ENCODE measurements at regions not wholly inside any gene's neighbourhood (a gene's known extent, or its start where the extent isn't known, plus 50 kb on each side); places are given as distances from the start of the nearest gene placed in this dataset.

GRCh38 chr4:123916821-123917220 lies 520.2 kb downstream of the SPRY1 start:
- Mint-ChIP-seq H3K9me3 (no peaks in the 10 kb centered on the region), H3K4me1 (no peaks in the 10 kb centered on the region), H3K27me3 (no peaks in the 10 kb centered on the region), H3K4me3 (no peak overlapping the region), H3K36me3 (no peaks in the 10 kb centered on the region), H3K27ac (no peak overlapping the region)
- DNase-seq, result no peak

- Mint-ChIP-seq H3K27ac (no peak overlapping the region), H3K4me3 (no peak overlapping the region), H3K4me1 (no peaks in the 10 kb centered on the region), H3K36me3 (no peaks in the 10 kb centered on the region), H3K27me3 (no peaks in the 10 kb centered on the region), H3K9me3 (no peaks in the 10 kb centered on the region)
- DNase-seq, result no peak
Measured at GRCh38 chr4:123919576-123920098, 523.0 kb downstream of the SPRY1 start.

GRCh38 chr4:123921339-123921738 lies 524.7 kb downstream of the SPRY1 start:
- no peaks in the 10 kb centered on the region for H3K36me3 Mint-ChIP-seq
- H3K4me1 Mint-ChIP-seq, result no peaks in the 10 kb centered on the region
- H3K4me3 Mint-ChIP-seq, result no peak overlapping the region
- no peak for DNase-seq
- peaks cover 5% of the 10 kb centered on the region for H3K27me3 Mint-ChIP-seq
- H3K27ac Mint-ChIP-seq, result no peak overlapping the region
- no peaks in the 10 kb centered on the region for H3K9me3 Mint-ChIP-seq

- H3K27me3 Mint-ChIP-seq, result peaks cover 5% of the 10 kb centered on the region
- no peak for DNase-seq
- no peaks in the 10 kb centered on the region for H3K36me3 Mint-ChIP-seq
- H3K4me1 Mint-ChIP-seq, result no peaks in the 10 kb centered on the region
- H3K9me3 Mint-ChIP-seq, result no peaks in the 10 kb centered on the region
- H3K4me3 Mint-ChIP-seq, result no peak overlapping the region
- no peak overlapping the region for H3K27ac Mint-ChIP-seq
Measured at GRCh38 chr4:123922847-123923246, 526.3 kb downstream of the SPRY1 start.

GRCh38 chr4:123924536-123924935 lies 527.9 kb downstream of the SPRY1 start:
- Mint-ChIP-seq H3K4me3 (no peak overlapping the region), H3K36me3 (no peaks in the 10 kb centered on the region), H3K9me3 (no peaks in the 10 kb centered on the region), H3K27me3 (peaks cover 9% of the 10 kb centered on the region), H3K27ac (no peak overlapping the region), H3K4me1 (no peaks in the 10 kb centered on the region)
- DNase-seq, result no peak

GRCh38 chr4:123929565-123929964 lies 533.0 kb downstream of the SPRY1 start:
- no peak overlapping the region for H3K4me3 Mint-ChIP-seq
- H3K4me1 Mint-ChIP-seq, result no peaks in the 10 kb centered on the region
- no peak overlapping the region for H3K27ac Mint-ChIP-seq
- H3K36me3 Mint-ChIP-seq, result no peaks in the 10 kb centered on the region
- DNase-seq, result no peak
- H3K27me3 Mint-ChIP-seq, result peaks cover 9% of the 10 kb centered on the region
- H3K9me3 Mint-ChIP-seq, result peaks cover 2% of the 10 kb centered on the region

GRCh38 chr4:123930996-123931395 lies 534.4 kb downstream of the SPRY1 start:
- DNase-seq, result no peak

GRCh38 chr4:123934096-123934495 lies 537.5 kb downstream of the SPRY1 start:
- Mint-ChIP-seq H3K4me1 (no peaks in the 10 kb centered on the region), H3K36me3 (no peaks in the 10 kb centered on the region), H3K4me3 (no peak overlapping the region), H3K27ac (no peak overlapping the region), H3K9me3 (peaks cover 2% of the 10 kb centered on the region), H3K27me3 (peaks cover 10% of the 10 kb centered on the region)
- DNase-seq, result no peak

More at GRCh38 chr4:123930996-123931395, 534.4 kb downstream of the SPRY1 start:
- H3K4me3 Mint-ChIP-seq, result no peak overlapping the region
- peaks cover 4% of the 10 kb centered on the region for H3K27me3 Mint-ChIP-seq
- H3K9me3 Mint-ChIP-seq, result peaks cover 2% of the 10 kb centered on the region
- no peaks in the 10 kb centered on the region for H3K4me1 Mint-ChIP-seq
- no peak overlapping the region for H3K27ac Mint-ChIP-seq
- H3K36me3 Mint-ChIP-seq, result no peaks in the 10 kb centered on the region

GRCh38 chr4:123936621-123937043 lies 540.0 kb downstream of the SPRY1 start:
- no peak overlapping the region for H3K27ac Mint-ChIP-seq
- no peaks in the 10 kb centered on the region for H3K4me1 Mint-ChIP-seq
- H3K36me3 Mint-ChIP-seq, result no peaks in the 10 kb centered on the region
- peaks cover 10% of the 10 kb centered on the region for H3K27me3 Mint-ChIP-seq
- DNase-seq, result no peak
- H3K9me3 Mint-ChIP-seq, result peaks cover 2% of the 10 kb centered on the region
- H3K4me3 Mint-ChIP-seq, result no peak overlapping the region

- Mint-ChIP-seq H3K9me3 (peaks cover 2% of the 10 kb centered on the region), H3K27me3 (peaks cover 10% of the 10 kb centered on the region), H3K4me1 (no peaks in the 10 kb centered on the region), H3K4me3 (no peak overlapping the region), H3K36me3 (no peaks in the 10 kb centered on the region), H3K27ac (no peak overlapping the region)
- DNase-seq, result no peak
Measured at GRCh38 chr4:123937581-123937980, 541.0 kb downstream of the SPRY1 start.

GRCh38 chr4:123939621-123940020 lies 543.0 kb downstream of the SPRY1 start:
- no peaks in the 10 kb centered on the region for H3K36me3 Mint-ChIP-seq
- no peak for DNase-seq
- H3K27ac Mint-ChIP-seq, result no peak overlapping the region
- no peaks in the 10 kb centered on the region for H3K4me1 Mint-ChIP-seq
- H3K9me3 Mint-ChIP-seq, result no peaks in the 10 kb centered on the region
- no peak overlapping the region for H3K4me3 Mint-ChIP-seq
- H3K27me3 Mint-ChIP-seq, result peaks cover 10% of the 10 kb centered on the region

GRCh38 chr4:123940604-123941003 lies 544.0 kb downstream of the SPRY1 start:
- no peaks in the 10 kb centered on the region for H3K36me3 Mint-ChIP-seq
- peaks cover 10% of the 10 kb centered on the region for H3K27me3 Mint-ChIP-seq
- no peaks in the 10 kb centered on the region for H3K4me1 Mint-ChIP-seq
- H3K9me3 Mint-ChIP-seq, result no peaks in the 10 kb centered on the region
- no peak overlapping the region for H3K4me3 Mint-ChIP-seq
- no peak for DNase-seq
- H3K27ac Mint-ChIP-seq, result no peak overlapping the region

- no peak for DNase-seq
- H3K4me3 Mint-ChIP-seq, result no peak overlapping the region
- no peaks in the 10 kb centered on the region for H3K4me1 Mint-ChIP-seq
Measured at GRCh38 chr4:123941306-123941705, 544.7 kb downstream of the SPRY1 start.

GRCh38 chr4:123943976-123944375 lies 547.4 kb downstream of the SPRY1 start:
- no peak for DNase-seq
- no peak overlapping the region for H3K27ac Mint-ChIP-seq
- H3K9me3 Mint-ChIP-seq, result no peaks in the 10 kb centered on the region
- H3K4me1 Mint-ChIP-seq, result no peaks in the 10 kb centered on the region
- no peak overlapping the region for H3K4me3 Mint-ChIP-seq
- H3K27me3 Mint-ChIP-seq, result no peaks in the 10 kb centered on the region
- no peaks in the 10 kb centered on the region for H3K36me3 Mint-ChIP-seq

More at GRCh38 chr4:123941306-123941705, 544.7 kb downstream of the SPRY1 start:
- no peak overlapping the region for H3K27ac Mint-ChIP-seq
- no peaks in the 10 kb centered on the region for H3K36me3 Mint-ChIP-seq
- peaks cover 10% of the 10 kb centered on the region for H3K27me3 Mint-ChIP-seq
- H3K9me3 Mint-ChIP-seq, result no peaks in the 10 kb centered on the region

GRCh38 chr4:123945301-123945700 lies 548.7 kb downstream of the SPRY1 start:
- no peak overlapping the region for H3K4me3 Mint-ChIP-seq
- DNase-seq, result no peak
- no peaks in the 10 kb centered on the region for H3K36me3 Mint-ChIP-seq
- no peaks in the 10 kb centered on the region for H3K9me3 Mint-ChIP-seq
- no peaks in the 10 kb centered on the region for H3K27me3 Mint-ChIP-seq
- no peak overlapping the region for H3K27ac Mint-ChIP-seq
- H3K4me1 Mint-ChIP-seq, result no peaks in the 10 kb centered on the region

GRCh38 chr4:123950530-123950929 lies 553.9 kb downstream of the SPRY1 start:
- no peaks in the 10 kb centered on the region for H3K27me3 Mint-ChIP-seq
- DNase-seq, result no peak
- H3K9me3 Mint-ChIP-seq, result no peaks in the 10 kb centered on the region
- H3K4me1 Mint-ChIP-seq, result no peaks in the 10 kb centered on the region
- H3K4me3 Mint-ChIP-seq, result no peak overlapping the region
- H3K36me3 Mint-ChIP-seq, result no peaks in the 10 kb centered on the region
- H3K27ac Mint-ChIP-seq, result no peak overlapping the region
